NCI-H1105 (cell line): ENCODE measurements at regions not wholly inside any gene's neighbourhood (a gene's known extent, or its start where the extent isn't known, plus 50 kb on each side); places are given as distances from the start of the nearest gene placed in this dataset.

ENCODE experiments used
- DNase-seq: peaks from one replicate; lab custom pipeline; 2025; lab: John Stamatoyannopoulos, UW

DNA sequence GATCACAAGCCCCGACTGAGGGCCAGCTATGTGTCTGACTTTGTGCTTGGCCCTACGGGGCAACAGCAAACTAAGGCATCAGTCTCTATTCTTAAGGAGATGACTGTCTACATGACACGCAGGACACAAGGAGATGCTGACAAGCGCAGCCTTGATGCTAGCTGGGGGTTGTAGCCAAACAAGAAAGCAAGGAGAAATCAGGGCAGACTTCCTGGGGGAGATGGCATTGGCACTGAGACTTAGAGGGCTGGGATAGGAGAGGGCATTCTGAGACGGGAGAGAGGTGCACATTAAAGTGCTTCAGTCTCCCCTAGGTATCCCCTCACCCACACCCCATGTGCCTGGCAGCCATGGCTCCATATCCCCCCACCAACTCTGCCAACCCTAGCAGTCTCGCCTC lies 210.8 kb upstream of the POU3F1 start:
- DNase-seq, result no peak

DNA sequence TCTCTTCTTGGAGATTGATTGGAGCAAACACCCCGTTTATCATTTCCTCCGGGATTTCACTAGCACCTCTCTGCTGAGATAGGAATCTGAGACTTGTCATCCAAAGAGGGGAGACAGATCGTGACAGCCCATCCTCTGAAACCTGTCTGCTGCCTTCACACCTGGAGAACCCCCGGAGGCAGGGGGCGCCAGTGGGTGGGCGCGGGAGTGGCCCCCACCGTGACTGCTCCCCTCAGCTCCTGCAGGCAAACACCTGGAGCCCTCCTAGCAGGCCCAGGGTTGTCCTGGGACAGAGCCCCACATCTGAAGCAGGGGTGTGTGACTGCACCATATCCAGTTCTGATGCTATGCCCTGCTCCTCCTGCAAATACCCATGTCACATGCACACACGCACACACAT lies 209.5 kb upstream of the POU3F1 start:
- DNase-seq, result no peak

DNA sequence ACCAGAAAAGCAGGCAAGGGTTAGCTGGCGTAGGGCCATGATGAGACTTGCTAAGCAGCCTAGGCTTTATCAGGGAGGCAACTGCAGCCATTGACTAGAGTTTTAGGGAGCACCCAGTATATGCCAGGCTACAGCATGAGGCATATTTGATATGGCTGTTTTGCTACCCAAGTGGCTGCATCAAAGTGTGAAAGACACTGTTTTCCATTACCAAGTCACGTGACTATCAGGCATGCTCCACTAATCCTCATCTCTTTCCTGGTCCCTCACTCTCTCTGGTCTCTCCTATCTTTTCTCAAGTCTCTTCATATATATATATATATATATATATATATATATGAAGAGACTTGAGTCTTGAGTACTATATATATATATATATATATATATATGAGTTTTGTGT lies 206.7 kb upstream of the POU3F1 start:
- DNase-seq, result no peak

DNA sequence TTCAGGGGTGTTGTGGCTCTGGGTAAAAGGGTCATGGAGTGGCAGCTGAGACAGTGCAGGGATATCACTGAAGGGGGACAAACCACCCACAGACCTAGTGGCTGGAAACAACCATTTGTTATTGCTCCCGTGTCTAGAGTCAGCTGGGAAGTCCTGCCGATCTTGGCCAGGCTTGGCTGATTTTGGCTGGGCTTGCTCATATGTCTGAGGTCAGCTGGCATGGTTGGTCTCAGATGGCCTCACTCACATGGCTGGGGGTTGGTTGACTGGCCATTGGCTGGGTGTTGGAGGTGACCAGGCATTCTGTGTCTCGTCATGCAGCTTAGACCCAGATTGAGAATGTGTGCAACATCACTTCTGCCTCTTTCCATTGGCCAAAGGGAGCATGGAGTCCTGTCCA lies 203.8 kb upstream of the POU3F1 start:
- no peak for DNase-seq

DNA sequence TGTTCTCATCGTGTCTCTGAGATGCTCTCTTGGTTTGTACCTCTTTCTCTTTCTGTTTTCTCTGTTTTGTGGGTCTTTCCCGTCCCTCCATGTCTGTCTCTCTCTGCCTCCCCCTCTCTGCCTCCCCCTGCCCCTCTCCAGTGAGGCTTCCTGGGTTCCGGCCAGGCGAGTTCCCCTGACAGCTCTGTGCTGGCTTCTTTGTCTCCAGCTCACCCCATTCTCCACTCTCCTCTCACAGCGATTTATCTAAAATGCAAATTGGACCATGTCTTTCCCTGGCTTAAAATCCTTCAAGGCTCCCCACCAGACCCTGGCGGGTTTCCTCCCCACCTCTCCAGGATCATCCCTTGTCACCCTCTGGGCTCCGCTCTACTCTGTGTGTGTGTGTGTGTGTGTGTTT lies 202.4 kb upstream of the POU3F1 start:
- no peak for DNase-seq

DNA sequence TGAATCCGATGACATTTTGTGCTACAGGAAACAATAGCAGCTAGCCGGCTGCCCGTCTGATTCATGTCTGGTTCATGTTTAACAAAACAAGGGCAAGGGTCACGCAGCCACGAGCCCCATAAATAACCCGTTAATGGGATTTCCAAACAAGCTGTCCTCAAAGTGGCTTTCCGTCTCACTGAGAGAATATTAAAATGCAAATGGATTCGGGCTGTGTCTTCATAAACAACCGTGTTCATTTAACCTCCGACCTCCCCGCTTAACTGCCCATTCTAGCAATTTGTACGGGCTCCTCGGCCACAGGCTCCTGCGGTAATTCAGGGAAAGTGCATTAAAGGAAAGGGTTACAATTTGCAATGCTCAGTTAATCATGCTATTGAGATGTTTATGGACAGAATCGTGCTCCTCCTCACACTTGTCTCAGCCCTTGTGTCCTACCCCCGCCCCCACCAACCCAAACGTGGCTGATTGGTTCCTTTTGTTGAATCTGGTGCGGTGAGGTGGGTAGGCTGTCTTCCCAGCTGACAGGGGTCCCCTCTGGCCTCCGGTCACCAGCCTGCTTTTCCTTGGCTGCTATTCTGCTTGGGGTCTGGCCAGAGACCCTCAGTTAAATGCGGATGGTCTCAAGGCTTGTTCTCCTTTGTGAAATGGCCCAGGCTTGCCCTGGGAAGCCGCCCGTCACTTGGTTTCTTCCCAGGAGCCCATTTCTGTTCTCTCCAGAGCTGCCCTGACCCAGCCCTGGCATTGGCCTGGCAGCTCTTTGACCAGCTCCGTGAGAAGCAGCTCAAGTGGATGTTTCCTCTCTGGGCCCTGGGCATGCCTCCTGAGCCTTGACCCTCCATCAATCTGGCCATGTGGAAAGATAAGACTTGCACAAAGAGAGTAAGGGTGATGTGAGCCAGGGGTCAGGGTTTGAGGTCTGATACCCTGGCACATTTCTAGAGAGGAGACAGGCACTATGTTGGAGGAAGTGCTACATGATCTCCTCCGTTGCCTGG lies 200.7 kb upstream of the POU3F1 start:
- DNase-seq, result no peak

DNA sequence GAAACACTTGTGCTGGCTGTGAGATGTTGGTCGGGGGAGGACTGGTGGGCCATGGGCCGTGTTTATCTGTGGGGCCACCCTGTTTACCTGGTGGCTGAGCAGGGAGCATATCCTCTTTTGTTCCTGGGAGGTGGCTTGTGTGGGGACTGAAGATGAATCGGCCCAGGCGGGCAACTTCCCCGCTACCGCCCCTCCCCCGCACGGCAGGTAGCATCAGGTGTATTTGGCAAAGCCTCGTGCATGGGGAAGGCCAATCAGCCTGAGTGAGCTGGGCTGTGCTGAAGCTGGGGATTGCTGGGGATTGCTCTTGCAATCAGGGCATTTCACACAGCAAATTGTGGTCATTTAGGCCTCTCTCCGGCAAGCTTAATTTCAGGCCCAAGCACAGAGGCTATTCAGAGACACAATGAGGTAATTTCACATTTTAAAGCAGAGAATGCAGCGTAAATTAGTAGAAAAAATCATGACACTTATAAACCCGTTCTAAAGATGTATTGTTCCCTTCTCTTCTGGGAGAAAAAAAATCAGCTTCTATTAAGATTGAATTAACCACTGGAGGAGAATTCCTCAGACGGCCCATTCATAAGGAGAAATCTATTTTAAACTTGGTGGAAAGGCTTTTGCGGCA lies 197.7 kb upstream of the POU3F1 start:
- DNase-seq, result no peak

DNA sequence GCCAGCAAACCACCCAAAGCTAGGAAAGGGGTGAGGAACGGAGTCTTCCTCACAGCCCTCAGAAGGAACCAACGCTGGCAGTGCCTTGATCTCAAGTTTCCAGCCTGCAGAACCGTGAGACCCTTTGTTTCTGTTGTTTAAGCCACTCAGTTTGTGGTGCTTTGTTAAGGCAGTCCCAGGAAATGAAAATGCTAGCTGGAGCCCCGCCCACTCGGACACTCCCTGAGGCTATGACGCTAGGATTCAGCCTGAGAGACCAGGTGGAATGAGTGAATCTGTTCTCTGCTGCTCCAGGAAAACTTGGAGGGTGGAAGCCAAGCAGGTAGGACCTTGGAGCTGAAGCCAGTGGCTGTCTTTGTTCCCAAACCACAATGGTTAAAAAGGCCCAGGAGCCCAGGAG lies 196.5 kb upstream of the POU3F1 start:
- DNase-seq, result no peak

DNA sequence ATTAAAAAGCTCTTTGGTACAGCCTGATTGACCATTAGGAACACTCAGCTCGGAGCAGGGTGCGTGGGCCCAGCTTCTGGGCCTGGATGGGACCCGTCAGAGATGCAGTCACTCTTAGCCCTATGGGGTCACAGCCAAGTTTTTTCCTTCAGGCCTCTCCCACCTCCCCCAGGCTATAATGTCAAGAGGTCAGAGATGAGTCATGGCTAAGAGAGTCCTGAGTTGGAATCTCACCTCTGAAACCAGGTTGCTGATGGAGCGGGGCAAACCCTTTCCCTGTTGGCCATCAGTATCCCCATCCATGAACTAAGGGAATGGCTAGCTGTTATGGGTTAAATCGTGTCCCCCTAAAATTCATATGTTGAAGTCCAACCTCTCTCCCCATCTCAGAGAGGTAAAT lies 195.9 kb upstream of the POU3F1 start:
- DNase-seq, result no peak

DNA sequence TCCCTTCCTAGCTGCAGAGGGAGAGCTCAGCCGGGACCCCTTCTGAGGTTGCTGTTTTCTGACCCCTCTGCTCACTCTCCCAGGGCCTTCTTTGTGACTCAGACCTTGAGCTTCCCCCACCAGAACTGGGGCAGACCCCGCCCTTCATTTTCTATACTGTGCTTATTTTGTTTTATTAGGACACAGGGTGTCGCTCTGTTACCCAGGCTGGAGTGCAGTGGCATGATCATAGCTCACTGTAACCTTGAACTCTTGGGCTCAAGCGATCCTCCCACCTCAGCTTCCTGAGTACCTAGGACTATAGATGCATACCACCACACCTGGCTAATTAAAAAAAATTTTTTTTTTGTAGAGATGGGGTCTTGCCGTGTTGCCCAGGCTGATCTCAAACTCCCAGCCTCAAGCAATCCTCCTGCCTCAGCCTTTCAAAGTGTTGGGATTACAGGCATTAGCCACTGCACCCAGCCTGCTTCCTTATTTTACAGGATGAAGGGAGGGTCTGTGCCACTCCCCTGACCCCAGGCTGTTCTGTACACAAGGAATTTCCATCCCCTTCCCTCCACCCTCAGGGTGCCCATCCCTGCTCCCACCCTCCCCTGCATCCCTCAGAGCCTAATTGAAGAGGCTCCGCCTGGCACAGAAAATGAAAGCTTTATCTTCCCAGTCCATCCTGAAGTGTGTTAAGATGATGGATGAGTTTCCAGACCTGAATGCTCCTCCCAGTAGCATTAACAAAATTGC lies 195.2 kb upstream of the POU3F1 start:
- no peak for DNase-seq

DNA sequence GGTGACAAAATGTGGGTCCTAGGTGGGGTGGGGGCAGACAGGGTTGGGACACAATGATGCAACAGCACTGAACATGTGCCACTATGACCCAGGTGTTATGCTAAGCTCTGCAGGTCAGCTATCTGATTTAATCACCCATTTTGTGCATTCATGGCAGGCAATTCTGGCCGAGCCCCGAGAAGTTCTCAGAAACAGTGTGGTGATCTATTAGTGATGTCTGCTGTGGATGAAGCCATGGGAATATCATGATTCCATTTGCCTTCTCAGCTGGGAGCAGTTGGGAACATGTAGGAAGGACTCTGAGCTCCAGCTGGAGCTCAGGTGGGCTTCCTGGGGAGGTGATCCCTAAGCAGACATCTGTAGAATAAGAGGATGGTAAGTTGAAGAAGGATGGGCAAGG lies 194.0 kb upstream of the POU3F1 start:
- no peak for DNase-seq

DNA sequence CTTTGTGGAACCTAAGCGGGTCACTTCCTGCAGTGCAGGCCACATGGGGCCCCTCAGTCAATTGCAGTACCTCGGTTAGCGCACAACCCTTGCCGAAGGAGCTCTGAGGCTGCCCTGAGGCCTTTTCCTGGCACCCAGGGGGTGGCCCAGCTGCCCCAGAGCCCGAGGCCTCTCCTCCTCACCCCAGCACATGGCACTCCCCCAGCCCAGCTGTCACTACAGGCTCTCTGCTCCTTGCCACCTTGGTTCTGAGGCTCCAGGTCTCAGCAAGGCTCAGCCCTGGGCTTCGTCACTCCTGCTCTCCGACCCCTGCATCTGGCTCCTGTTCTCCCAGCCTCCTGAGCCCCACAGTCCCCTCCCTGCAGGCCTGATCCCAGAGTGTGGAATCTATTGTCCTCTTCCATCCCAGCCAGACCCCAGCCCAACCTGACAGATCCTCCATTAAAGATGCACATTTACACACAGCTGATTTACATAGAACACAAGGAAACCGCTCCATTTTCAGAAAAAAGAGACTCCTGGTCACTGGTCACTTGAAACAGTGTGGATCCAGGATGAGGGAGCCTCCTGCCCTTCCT lies 192.8 kb upstream of the POU3F1 start:
- DNase-seq, result no peak

DNA sequence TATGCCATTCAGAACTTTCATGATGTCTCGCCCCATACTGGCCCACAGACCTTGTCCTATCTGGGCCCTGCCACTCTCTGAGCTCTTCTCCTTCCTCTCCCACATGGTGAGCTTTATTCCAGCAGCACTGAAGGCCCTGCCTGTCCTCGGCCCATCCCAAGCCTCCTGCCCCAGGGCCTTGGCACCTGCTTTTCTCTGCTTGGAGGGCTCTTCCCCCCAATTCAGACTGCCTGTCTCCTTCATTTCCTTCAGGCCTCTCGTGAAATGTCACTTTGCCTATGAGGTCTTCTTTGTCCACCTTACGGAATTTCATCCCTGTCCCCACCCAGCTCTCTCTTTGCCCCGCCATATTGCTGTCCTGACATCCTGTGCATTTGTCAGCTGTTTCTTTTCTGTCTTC lies 191.7 kb upstream of the POU3F1 start:
- no peak for DNase-seq

DNA sequence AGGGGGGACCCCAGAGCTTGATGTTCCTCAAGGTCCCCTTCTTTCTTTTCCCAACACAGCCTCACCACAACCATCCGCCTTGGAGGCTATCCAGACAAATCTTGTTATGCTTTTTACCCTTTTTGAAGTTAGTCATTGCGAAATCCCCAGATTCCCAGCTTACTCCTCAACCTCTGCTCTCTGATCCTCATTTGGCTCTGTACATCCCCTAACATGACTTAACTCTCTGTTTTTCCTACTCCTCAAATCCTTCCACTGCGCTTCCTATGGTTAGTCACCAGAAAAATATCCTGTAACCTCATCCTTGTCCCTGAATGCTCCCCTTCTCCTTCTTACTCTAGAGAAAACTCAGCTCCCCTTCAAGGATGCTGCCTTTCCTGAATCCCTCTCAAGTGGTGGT lies 189.1 kb upstream of the POU3F1 start:
- no peak for DNase-seq

DNA sequence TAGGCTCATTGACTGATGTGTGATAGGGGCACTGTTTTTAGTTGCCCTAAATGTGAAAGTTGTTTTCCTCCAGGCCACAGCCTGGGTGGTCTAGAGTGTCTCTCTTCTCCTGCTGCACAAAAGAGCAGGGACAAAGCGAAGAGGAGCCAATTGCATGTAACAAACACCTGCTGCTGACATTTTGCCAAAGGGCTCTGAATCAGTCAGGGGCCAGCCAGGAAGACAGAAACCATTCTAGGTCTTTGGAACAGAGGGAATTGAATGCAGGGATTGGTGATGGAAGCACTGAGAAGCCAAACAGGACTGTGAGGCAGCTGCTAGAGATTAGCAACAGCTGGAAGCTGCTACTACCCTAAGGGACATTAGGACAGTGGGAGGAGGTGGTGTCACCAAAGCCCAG lies 185.3 kb upstream of the POU3F1 start:
- DNase-seq, result peak; percentile 22

DNA sequence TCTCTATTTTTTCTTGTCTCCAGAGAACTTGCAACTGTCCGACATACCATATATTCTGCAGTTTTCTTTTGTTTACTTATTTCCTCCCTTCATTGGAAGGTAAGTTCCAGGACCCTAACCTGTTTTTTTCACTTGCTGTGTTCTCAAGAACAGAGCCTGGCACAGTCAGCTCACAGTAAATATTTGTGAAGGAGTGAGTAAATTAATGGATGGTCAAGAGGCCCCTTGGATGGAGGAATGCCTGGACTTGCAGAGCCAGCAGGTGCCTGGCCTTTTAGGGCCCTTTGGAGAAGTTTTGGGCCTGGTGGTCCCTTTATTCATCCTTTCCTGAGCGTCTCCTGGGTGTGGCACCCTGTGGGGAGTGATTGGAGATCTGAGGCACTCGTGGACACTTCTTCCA lies 182.1 kb upstream of the POU3F1 start:
- DNase-seq, result no peak

DNA sequence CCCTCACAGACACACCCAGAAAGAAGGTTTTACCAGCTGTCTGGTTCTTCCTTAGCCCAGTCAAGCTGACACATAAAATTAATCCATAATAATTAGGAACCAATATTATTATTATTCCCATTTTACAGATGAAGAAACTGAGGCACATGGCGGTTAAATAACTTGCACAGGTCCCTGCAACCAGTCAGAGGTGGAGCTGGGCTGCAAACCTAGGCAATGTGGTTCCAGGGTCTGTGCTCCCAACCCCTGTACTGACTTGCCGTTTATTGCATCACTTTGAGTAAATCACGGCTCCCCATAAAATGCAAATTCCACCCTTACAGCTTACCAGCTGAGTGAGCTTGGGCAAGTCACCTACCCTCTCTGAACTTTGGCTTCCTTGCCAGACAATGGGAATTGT lies 179.2 kb upstream of the POU3F1 start:
- DNase-seq, result no peak

DNA sequence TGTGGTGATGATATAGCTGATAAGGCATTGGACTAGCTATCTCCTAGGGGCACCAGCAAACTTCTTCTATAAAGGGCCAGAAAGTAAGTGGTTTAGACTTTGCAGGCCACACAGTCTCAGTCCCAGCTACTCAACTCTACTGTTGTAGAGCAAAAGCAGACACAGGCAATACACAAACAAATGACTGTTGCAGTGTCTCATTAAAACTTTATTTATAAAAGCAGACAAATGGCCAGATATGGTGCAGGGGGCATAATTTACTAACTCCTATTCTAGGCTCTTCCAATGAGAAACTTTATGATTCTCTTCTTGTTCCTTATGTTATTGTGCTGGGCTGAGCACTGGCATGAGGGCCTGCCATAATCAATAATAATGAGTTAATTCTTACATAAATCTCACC lies 176.8 kb upstream of the POU3F1 start:
- no peak for DNase-seq

DNA sequence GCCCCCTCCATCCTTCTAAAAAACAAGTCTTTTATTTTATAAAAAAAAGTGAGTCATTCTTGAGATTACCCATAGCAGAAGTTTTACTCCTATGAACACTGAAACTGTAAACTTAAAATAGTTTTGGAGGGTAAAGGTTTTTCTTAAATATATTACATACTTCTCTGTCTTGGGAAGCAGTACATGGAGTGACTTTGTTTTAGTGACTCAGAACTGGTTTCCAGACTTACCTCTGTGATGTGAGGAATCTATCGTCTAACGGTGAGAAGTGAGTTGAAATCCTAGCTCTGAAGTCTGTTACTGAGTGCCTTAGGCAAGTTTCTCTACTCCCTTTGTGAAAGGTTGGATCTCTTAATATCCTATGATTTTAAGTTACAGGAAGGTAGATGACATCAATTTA lies 176.3 kb upstream of the POU3F1 start:
- no peak for DNase-seq

DNA sequence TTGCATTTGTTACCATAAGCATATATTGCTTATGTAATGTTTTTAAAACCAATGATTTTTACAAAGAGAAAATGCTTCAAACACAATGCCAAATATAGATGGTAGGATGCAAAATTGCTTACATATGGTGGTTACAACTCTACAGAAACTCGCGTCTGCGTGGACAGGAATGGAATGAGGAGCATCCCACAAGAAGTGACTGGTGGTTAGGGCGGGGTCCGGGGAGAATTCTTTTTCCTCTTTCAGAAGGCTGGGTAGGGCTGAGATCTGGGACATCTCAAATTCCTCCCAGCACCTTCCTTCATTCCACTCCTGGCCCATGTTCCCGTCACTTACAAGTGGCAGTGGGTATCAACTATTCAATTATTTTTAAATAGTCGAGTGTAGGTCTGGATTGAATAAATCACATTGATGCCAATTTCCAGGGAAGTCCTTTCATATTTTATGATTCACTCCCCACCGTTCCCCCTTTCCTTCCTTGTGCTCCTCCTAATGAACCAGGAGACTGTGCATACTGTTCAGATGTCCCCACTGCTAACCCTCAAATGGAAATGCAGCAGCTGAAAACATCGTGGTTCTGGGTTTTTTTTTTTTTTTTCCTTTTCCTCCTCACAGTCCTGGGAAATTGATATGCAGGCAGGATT lies 174.5 kb upstream of the POU3F1 start:
- DNase-seq, result no peak

DNA sequence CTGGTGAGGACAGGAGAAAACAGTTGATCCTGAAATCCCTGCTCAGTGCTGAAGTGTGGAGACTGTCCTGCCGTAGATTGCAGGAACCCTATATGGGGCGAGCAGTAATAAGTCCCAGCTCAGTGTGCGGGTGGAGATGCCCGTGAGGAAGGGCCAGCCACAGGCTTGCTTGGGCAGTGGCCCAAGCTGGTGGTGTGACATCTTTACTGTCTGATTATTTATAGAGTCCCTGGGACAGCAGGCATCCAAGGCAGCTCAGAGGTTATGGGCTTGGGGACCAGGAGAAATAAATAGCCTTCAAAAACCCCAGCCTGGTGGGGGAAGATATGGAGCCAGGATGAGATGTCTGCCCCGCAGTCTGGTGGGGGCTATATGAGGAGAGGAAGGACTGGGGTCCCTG lies 170.7 kb upstream of the POU3F1 start:
- no peak for DNase-seq
